ENCODE measurements at regions not wholly inside any gene's neighbourhood (a gene's known extent, or its start where the extent isn't known, plus 50 kb on each side); places are given as distances from the start of the nearest gene placed in this dataset.

DNA sequence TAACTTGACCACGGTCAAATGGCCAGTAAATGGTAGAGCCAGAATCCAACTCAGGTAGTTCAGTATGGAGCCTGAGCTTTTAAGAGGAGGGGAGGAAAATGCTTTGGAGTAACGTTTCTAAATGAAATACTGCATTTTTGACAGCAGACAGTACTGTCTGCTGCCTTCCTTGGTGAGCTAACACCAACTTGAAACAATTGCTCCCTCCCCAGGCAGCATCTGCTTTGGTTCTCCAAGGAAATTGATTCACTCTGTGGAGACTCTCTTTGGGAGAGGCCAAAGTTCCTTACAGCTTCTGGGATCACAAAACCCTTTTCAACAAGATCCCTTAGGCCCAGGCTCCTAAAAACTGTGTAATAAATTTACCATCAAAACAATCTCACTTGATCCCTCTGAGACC, 75.2 kb upstream of the SSBP2 start:
- Histone ChIP-seq H3K36me3 (ENCODE audit: control insufficient read depth in 4 of 4, insufficient read depth in 3 of 4, low read depth in 1 of 4, low read length in 3 of 4) (no peaks in the 10 kb centered on the region), H3K4me1 (ENCODE audit: control insufficient read depth in 4 of 4, insufficient read depth in 4 of 4, low read length in 3 of 4) (no peaks in the 10 kb centered on the region), H3K4me3 (ENCODE audit: low read depth in 1 of 3, low read length in 3 of 3) (no peak overlapping the region), H3K27ac (ENCODE audit: low read depth in 1 of 2, low read length in 2 of 2) (no peak overlapping the region), H3K9ac (ENCODE audit: low read depth in 1 of 2, low read length in 2 of 2) (no peak overlapping the region), H3K9me3 (ENCODE audit: control insufficient read depth in 4 of 4, low read length in 3 of 4) (no peaks in the 10 kb centered on the region), H3K27me3 (ENCODE audit: control insufficient read depth in 4 of 4, insufficient read depth in 4 of 4, low read length in 3 of 4) (no peaks in the 10 kb centered on the region)
- DNase-seq (ENCODE audit: low spot score), result no peak
- TF ChIP-seq ZBTB33 (IDR thresholded peaks at IDR 0.05), result no peak
- TF ChIP-seq, protein P1, sequence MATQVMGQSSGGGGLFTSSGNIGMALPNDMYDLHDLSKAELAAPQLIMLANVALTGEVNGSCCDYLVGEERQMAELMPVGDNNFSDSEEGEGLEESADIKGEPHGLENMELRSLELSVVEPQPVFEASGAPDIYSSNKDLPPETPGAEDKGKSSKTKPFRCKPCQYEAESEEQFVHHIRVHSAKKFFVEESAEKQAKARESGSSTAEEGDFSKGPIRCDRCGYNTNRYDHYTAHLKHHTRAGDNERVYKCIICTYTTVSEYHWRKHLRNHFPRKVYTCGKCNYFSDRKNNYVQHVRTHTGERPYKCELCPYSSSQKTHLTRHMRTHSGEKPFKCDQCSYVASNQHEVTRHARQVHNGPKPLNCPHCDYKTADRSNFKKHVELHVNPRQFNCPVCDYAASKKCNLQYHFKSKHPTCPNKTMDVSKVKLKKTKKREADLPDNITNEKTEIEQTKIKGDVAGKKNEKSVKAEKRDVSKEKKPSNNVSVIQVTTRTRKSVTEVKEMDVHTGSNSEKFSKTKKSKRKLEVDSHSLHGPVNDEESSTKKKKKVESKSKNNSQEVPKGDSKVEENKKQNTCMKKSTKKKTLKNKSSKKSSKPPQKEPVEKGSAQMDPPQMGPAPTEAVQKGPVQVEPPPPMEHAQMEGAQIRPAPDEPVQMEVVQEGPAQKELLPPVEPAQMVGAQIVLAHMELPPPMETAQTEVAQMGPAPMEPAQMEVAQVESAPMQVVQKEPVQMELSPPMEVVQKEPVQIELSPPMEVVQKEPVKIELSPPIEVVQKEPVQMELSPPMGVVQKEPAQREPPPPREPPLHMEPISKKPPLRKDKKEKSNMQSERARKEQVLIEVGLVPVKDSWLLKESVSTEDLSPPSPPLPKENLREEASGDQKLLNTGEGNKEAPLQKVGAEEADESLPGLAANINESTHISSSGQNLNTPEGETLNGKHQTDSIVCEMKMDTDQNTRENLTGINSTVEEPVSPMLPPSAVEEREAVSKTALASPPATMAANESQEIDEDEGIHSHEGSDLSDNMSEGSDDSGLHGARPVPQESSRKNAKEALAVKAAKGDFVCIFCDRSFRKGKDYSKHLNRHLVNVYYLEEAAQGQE (IDR thresholded peaks at IDR 0.05), result no peak
- no peak for TF ChIP-seq TAF1 (conservative IDR thresholded peaks at IDR 0.05)
- no peak for TF ChIP-seq JUND (IDR thresholded peaks at IDR 0.05)
- TF ChIP-seq FOXA1 (IDR thresholded peaks at IDR 0.05), result no peak
- TF ChIP-seq FOXA2 (IDR thresholded peaks at IDR 0.05), result no peak
- no peak for TF ChIP-seq EGR1 (IDR thresholded peaks at IDR 0.05; ENCODE audit: low read depth in 2 of 2)
- TF ChIP-seq YY1 (IDR thresholded peaks at IDR 0.05), result no peak
- no peak for TF ChIP-seq GABPA (IDR thresholded peaks at IDR 0.05 in 1 of 2, conservative IDR thresholded peaks at IDR 0.05 in 1 of 2)
- no peak for TF ChIP-seq SP1 (IDR thresholded peaks at IDR 0.05)
- no peak for TF ChIP-seq RAD21 (IDR thresholded peaks at IDR 0.05)
- no peak for TF ChIP-seq HNF4A (conservative IDR thresholded peaks at IDR 0.05)
- TF ChIP-seq CTCF (IDR thresholded peaks at IDR 0.05; ENCODE audit: low read depth, low read length, missing input control), result no peak
- no peak for TF ChIP-seq NR2F2 (IDR thresholded peaks at IDR 0.05)
- no peak for TF ChIP-seq RXRA (IDR thresholded peaks at IDR 0.05)
- TF ChIP-seq HNF4G (IDR thresholded peaks at IDR 0.05), result no peak
- TF ChIP-seq ATF3 (IDR thresholded peaks at IDR 0.05), result no peak
- no peak for TF ChIP-seq MAX (IDR thresholded peaks at IDR 0.05)
- WGBS, result 69% methylated on average over 2 of the region's 2 CpGs
